ENCODE measurements at regions not wholly inside any gene's neighbourhood (a gene's known extent, or its start where the extent isn't known, plus 50 kb on each side); places are given as distances from the start of the nearest gene placed in this dataset.

GRCh38 chr22:48336339-48337060 is 1491.2 kb downstream of the BRD1 start:
- TF ChIP-seq CTCF (IDR thresholded peaks at IDR 0.05) = no peak
- Mint-ChIP-seq H3K27ac (no peak overlapping the region), H3K4me3 (no peak overlapping the region), H3K4me1 (peaks cover 0 to 3% of the 10 kb centered on the region in 2 donors), H3K9me3 (no peaks in the 10 kb centered on the region), H3K36me3 (no peaks in the 10 kb centered on the region), H3K27me3 (ENCODE audit: low read depth in 2 of 2) (peaks cover 11 to 12% of the 10 kb centered on the region in 2 donors)
- 82% methylated on average over 7 of the region's 7 CpGs for WGBS (ENCODE audit: insufficient coverage)
- no peak for DNase-seq
- no peak overlapping the region for H3K27ac ChIP-seq (ENCODE audit: low read length)
- intact Hi-C loops (cut with micrococcal nuclease) = no loop called here
- H3K9me3 ChIP-seq (ENCODE audit: control insufficient read depth, insufficient read depth, low read length) = no peaks in the 10 kb centered on the region
- no peaks in the 10 kb centered on the region for H3K27me3 ChIP-seq (ENCODE audit: control insufficient read depth, insufficient read depth, low read length)
- no peaks in the 10 kb centered on the region for H3K4me1 ChIP-seq (ENCODE audit: control insufficient read depth, insufficient read depth, low read length)
- no peaks in the 10 kb centered on the region for H3K36me3 ChIP-seq (ENCODE audit: control insufficient read depth, insufficient read depth, low read length)
- H3K4me3 ChIP-seq (ENCODE audit: low read length) = no peak overlapping the region
- ATAC-seq = no peak

GRCh38 chr22:48335442-48336139 is 1492.1 kb downstream of the BRD1 start:
- Mint-ChIP-seq H3K36me3 (no peaks in the 10 kb centered on the region), H3K9me3 (no peaks in the 10 kb centered on the region), H3K27me3 (ENCODE audit: low read depth in 2 of 2) (peaks cover 6 to 11% of the 10 kb centered on the region in 2 donors), H3K4me1 (no peaks in the 10 kb centered on the region), H3K4me3 (no peak overlapping the region), H3K27ac (no peak overlapping the region)
- 81% methylated on average over 8 of the region's 8 CpGs for WGBS (ENCODE audit: insufficient coverage)
- H3K27ac ChIP-seq (ENCODE audit: low read length) = no peak overlapping the region
- DNase-seq (no peak), ATAC-seq (no peak)
- TF ChIP-seq CTCF (IDR thresholded peaks at IDR 0.05) = no peak
- no peaks in the 10 kb centered on the region for H3K27me3 ChIP-seq (ENCODE audit: control insufficient read depth, insufficient read depth, low read length)
- no peak overlapping the region for H3K4me3 ChIP-seq (ENCODE audit: low read length)
- intact Hi-C loops (cut with micrococcal nuclease) = no loop called here
- no peaks in the 10 kb centered on the region for H3K4me1 ChIP-seq (ENCODE audit: control insufficient read depth, insufficient read depth, low read length)
- no peaks in the 10 kb centered on the region for H3K36me3 ChIP-seq (ENCODE audit: control insufficient read depth, insufficient read depth, low read length)
- H3K9me3 ChIP-seq (ENCODE audit: control insufficient read depth, insufficient read depth, low read length) = no peaks in the 10 kb centered on the region

GRCh38 chr22:48334971-48335370 is 1492.7 kb downstream of the BRD1 start:
- WGBS (ENCODE audit: insufficient coverage) = 85% methylated on average over 10 of the region's 10 CpGs

More at GRCh38 chr22:48334971-48335370, 1492.7 kb downstream of the BRD1 start:
- H3K27me3 Mint-ChIP-seq (ENCODE audit: low read depth in 2 of 2) = peaks cover 4 to 11% of the 10 kb centered on the region in 2 donors
- no peak for TF ChIP-seq CTCF (IDR thresholded peaks at IDR 0.05)
- no peak overlapping the region for H3K27ac Mint-ChIP-seq
- Histone ChIP-seq H3K4me3 (ENCODE audit: low read length) (no peak overlapping the region), H3K4me1 (ENCODE audit: control insufficient read depth, insufficient read depth, low read length) (no peaks in the 10 kb centered on the region), H3K27me3 (ENCODE audit: control insufficient read depth, insufficient read depth, low read length) (no peaks in the 10 kb centered on the region), H3K36me3 (ENCODE audit: control insufficient read depth, insufficient read depth, low read length) (no peaks in the 10 kb centered on the region), H3K9me3 (ENCODE audit: control insufficient read depth, insufficient read depth, low read length) (no peaks in the 10 kb centered on the region), H3K27ac (ENCODE audit: low read length) (no peak overlapping the region)
- intact Hi-C loops (cut with micrococcal nuclease) = no loop called here
- DNase-seq (no peak), ATAC-seq (no peak)
- H3K4me3 Mint-ChIP-seq = no peak overlapping the region
- H3K4me1 Mint-ChIP-seq = no peaks in the 10 kb centered on the region
- no peaks in the 10 kb centered on the region for H3K36me3 Mint-ChIP-seq
- no peaks in the 10 kb centered on the region for H3K9me3 Mint-ChIP-seq
